DMS53 treated with DMSO at 0.1 percent for 48 hours (cell line): ENCODE measurements at regions not wholly inside any gene's neighbourhood (a gene's known extent, or its start where the extent isn't known, plus 50 kb on each side); places are given as distances from the start of the nearest gene placed in this dataset.

ENCODE experiments used
- DNase-seq: peaks from one replicate; lab custom pipeline; 2025; ENCODE audit not compliant: unreplicated experiment; lab: John Stamatoyannopoulos, UW

DNA sequence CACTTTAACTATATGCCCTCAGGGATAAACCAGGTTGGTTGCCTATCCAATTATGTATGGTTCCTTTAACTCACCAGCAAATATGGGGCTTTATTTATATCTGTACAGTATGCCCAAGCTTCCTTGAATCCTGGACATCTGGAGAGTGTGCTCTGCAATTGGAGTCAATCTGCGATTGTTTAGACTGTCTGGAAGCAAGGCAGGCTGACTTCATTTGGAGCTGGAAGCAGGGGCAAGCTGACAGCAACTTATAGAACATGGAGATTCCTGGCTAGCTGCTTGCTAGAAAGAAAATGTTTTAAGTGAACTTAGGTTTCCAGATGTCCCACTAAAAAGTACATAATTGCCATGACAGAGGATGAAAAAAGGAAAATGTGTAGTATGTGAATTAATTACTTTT lies 63.7 kb upstream of the TPRG1 start:
- no peak for DNase-seq

GRCh38 chr3:189108735-189109134 lies 63.0 kb upstream of the TPRG1 start:
- DNase-seq: no peak

- DNase-seq: no peak
Measured at GRCh38 chr3:189109145-189109544, 62.6 kb upstream of the TPRG1 start.

DNA sequence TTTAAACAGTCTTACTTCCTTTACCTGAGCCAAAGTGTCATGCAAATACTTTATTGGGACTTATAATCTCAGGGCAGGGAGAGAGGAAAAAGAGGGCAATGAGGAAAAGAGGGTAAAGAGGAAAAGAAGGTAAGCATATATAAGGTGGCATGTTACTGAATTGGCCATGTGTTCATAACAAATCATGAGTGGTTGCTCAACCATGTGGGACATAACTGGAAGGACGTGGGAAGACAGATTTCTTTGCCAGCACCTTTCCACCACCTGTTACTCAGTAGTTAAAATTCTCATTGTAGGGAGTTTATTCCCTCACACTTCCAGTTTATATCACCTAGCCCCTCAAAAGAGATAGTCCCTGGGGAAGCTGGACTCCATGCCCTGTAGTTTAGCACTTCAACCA lies 54.7 kb upstream of the TPRG1 start:
- DNase-seq: no peak

- DNase-seq: no peak
Measured at GRCh38 chr3:189118896-189119295, 52.9 kb upstream of the TPRG1 start.

DNA sequence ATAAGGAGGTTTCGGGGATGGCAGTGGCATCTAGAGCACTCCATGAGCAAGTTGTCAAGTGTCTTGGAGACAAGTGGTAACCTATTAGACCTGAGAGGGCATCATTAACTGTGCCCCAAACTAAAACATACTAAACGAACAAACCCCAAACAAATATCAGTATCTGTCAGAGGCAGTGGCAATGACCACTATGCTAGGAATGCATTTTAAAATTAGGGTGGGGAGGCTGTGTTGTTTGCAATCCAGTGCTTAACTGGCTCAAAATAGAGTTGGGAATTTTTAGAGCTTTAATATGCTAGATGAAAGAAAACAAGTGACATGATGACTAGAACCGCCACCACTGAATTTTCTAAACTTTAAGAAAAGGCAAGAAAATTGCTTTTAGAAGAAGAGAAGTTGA lies 51.8 kb upstream of the TPRG1 start:
- DNase-seq: no peak

- DNase-seq: no peak
Measured at GRCh38 chr3:189121092-189121491, 50.7 kb upstream of the TPRG1 start.
